ENCODE measurements at regions not wholly inside any gene's neighbourhood (a gene's known extent, or its start where the extent isn't known, plus 50 kb on each side); places are given as distances from the start of the nearest gene placed in this dataset.

- DNase-seq: no peak
- H3K27me3 ChIP-seq: no peaks in the 10 kb centered on the region
- no peak for TF ChIP-seq CTCF (IDR thresholded peaks at IDR 0.05; ENCODE audit: low read depth, low read length)
- H3K4me3 ChIP-seq (ENCODE audit: low read depth, low read length): no peak overlapping the region
- no peaks in the 10 kb centered on the region for H3K9me3 ChIP-seq
- no peaks in the 10 kb centered on the region for H3K36me3 ChIP-seq
- no peaks in the 10 kb centered on the region for H3K4me1 ChIP-seq
These were observed 98.3 kb upstream of the ANKRD50 start for GRCh38 chr4:124810827-124811226.

- no peak for TF ChIP-seq CTCF (IDR thresholded peaks at IDR 0.05; ENCODE audit: low read depth, low read length)
- Histone ChIP-seq H3K27me3 (no peaks in the 10 kb centered on the region), H3K36me3 (no peaks in the 10 kb centered on the region), H3K4me1 (no peaks in the 10 kb centered on the region), H3K4me3 (ENCODE audit: low read depth, low read length) (no peak overlapping the region), H3K9me3 (no peaks in the 10 kb centered on the region)
- no peak for DNase-seq
These were observed 94.9 kb upstream of the ANKRD50 start for GRCh38 chr4:124807421-124807820.

- Histone ChIP-seq H3K9me3 (no peaks in the 10 kb centered on the region), H3K4me3 (ENCODE audit: low read depth, low read length) (no peak overlapping the region), H3K27me3 (no peaks in the 10 kb centered on the region), H3K4me1 (no peaks in the 10 kb centered on the region), H3K36me3 (no peaks in the 10 kb centered on the region)
- DNase-seq: peak; percentile 23
- TF ChIP-seq CTCF (IDR thresholded peaks at IDR 0.05; ENCODE audit: low read depth, low read length): no peak
These were observed 93.9 kb upstream of the ANKRD50 start for GRCh38 chr4:124806403-124806802.

- H3K4me3 ChIP-seq (ENCODE audit: low read depth, low read length): no peak overlapping the region
- DNase-seq: no peak
- no peaks in the 10 kb centered on the region for H3K4me1 ChIP-seq
- H3K9me3 ChIP-seq: no peaks in the 10 kb centered on the region
- no peaks in the 10 kb centered on the region for H3K36me3 ChIP-seq
- H3K27me3 ChIP-seq: no peaks in the 10 kb centered on the region
- no peak for TF ChIP-seq CTCF (IDR thresholded peaks at IDR 0.05; ENCODE audit: low read depth, low read length)
These were observed 92.1 kb upstream of the ANKRD50 start for GRCh38 chr4:124804584-124804983.

- TF ChIP-seq CTCF (IDR thresholded peaks at IDR 0.05; ENCODE audit: low read depth, low read length): no peak
These were observed 91.5 kb upstream of the ANKRD50 start for GRCh38 chr4:124804041-124804440.

GRCh38 chr4:124803641-124804040, 91.1 kb upstream of the ANKRD50 start:
- TF ChIP-seq CTCF (IDR thresholded peaks at IDR 0.05; ENCODE audit: low read depth, low read length): no peak
- no peaks in the 10 kb centered on the region for H3K36me3 ChIP-seq
- DNase-seq: no peak
- H3K4me3 ChIP-seq (ENCODE audit: low read depth, low read length): no peak overlapping the region
- no peaks in the 10 kb centered on the region for H3K9me3 ChIP-seq
- H3K4me1 ChIP-seq: no peaks in the 10 kb centered on the region
- no peaks in the 10 kb centered on the region for H3K27me3 ChIP-seq

More at GRCh38 chr4:124804041-124804440, 91.5 kb upstream of the ANKRD50 start:
- no peaks in the 10 kb centered on the region for H3K36me3 ChIP-seq
- H3K27me3 ChIP-seq: no peaks in the 10 kb centered on the region
- no peaks in the 10 kb centered on the region for H3K9me3 ChIP-seq
- DNase-seq: no peak
- H3K4me3 ChIP-seq (ENCODE audit: low read depth, low read length): no peak overlapping the region
- no peaks in the 10 kb centered on the region for H3K4me1 ChIP-seq

All from BE2C (cell line).